CD14-positive monocyte (primary cell): ENCODE measurements at regions not wholly inside any gene's neighbourhood (a gene's known extent, or its start where the extent isn't known, plus 50 kb on each side); places are given as distances from the start of the nearest gene placed in this dataset.

ENCODE experiments used
- DNase-seq, 3 donors: peaks; one replicate each; pipeline ENCODE4 v3.0.0-alpha.2; 2011 to 2022
- H2AFZ ChIP-seq: 2 replicates; pipeline ENCODE4 v1.6.0; 2012; ENCODE audit warnings: mild to moderate bottlenecking, low read depth, low read length, inconsistent platforms; ENCODE audit not compliant: insufficient read depth, poor library complexity, severe bottlenecking
- H3K27ac ChIP-seq, 2 donors: 1 replicate in 1 of 2; 2 replicates in 1 of 2; pipeline ENCODE4 v1.5.1; 2012 to 2013; ENCODE audit warnings: low read length in 2 of 2, control low read depth in 1 of 2, inconsistent platforms in 1 of 2, low read depth in 1 of 2, mild to moderate bottlenecking in 1 of 2
- H3K27me3 ChIP-seq, 2 donors: one replicate each; pipeline versions ENCODE4 v1.6.0 to v1.6.1; 2011 to 2013; ENCODE audit warnings: low read length in 2 of 2; ENCODE audit not compliant: control insufficient read depth in 2 of 2, insufficient read depth in 2 of 2
- H3K36me3 ChIP-seq, 2 donors: replicated peaks in 1 of 2; 1 replicate in 1 of 2; 2 replicates in 1 of 2; pipeline versions ENCODE4 v1.5.1 to v1.6.1; 2012 to 2013; ENCODE audit warnings: low read length in 2 of 2, control low read depth in 1 of 2, inconsistent platforms in 1 of 2, mild to moderate bottlenecking in 1 of 2; ENCODE audit not compliant: insufficient read depth in 2 of 2, control insufficient read depth in 1 of 2
- H3K4me1 ChIP-seq, 2 donors: 1 replicate in 1 of 2; 2 replicates in 1 of 2; pipeline versions ENCODE4 v1.5.1 to v1.6.1; 2012 to 2013; ENCODE audit warnings: low read length in 2 of 2, control low read depth in 1 of 2, inconsistent platforms in 1 of 2, mild to moderate bottlenecking in 1 of 2, moderate library complexity in 1 of 2; ENCODE audit not compliant: insufficient read depth in 2 of 2, control insufficient read depth in 1 of 2
- H3K4me2 ChIP-seq: replicated peaks from 2 replicates; pipeline ENCODE3; 2012; ENCODE audit warnings: low read length, moderate library complexity, mild to moderate bottlenecking; ENCODE audit not compliant: poor library complexity, severe bottlenecking; ENCODE audit errors: extremely low read depth
- H3K4me3 ChIP-seq, 3 experiments: fragments of 200-600 bp in 1 of 3; sonication (generic) in 1 of 3; replicated peaks in 1 of 3; 1 replicate in 2 of 3; 2 replicates in 1 of 3; pipeline ENCODE4 v1.5.1; 2011 to 2013; ENCODE audit warnings: low read length in 3 of 3, mild to moderate bottlenecking in 3 of 3, control low read depth in 2 of 3, low read depth in 2 of 3, inconsistent platforms in 1 of 3, moderate library complexity in 1 of 3
- H3K79me2 ChIP-seq: 2 replicates; pipeline ENCODE4 v1.6.0; 2012; ENCODE audit warnings: mild to moderate bottlenecking, control low read depth, inconsistent platforms, low read length, moderate library complexity; ENCODE audit not compliant: insufficient read depth
- H3K9ac ChIP-seq: 2 replicates; pipeline ENCODE4 v1.6.0; 2017; ENCODE audit warnings: low read length, mild to moderate bottlenecking; ENCODE audit not compliant: insufficient read depth, poor library complexity, severe bottlenecking
- H3K9me3 ChIP-seq, 2 donors: replicated peaks in 1 of 2; 1 replicate in 1 of 2; 2 replicates in 1 of 2; pipeline versions ENCODE4 v1.5.1 to v1.6.1; 2012 to 2013; ENCODE audit warnings: low read length in 2 of 2, control low read depth in 1 of 2; ENCODE audit not compliant: control insufficient read depth in 1 of 2, insufficient read depth in 1 of 2
- H4K20me1 ChIP-seq: 2 replicates; pipeline ENCODE4 v1.6.0; 2012; ENCODE audit warnings: mild to moderate bottlenecking, low read length, control low read depth, moderate library complexity; ENCODE audit not compliant: insufficient read depth
- H3K27ac Mint-ChIP-seq, 7 donors: one replicate each; pipeline ENCODE4 v1.8.0; 2020; ENCODE audit warnings: mild to moderate bottlenecking in 7 of 7, mixed read lengths in 7 of 7, moderate library complexity in 6 of 7, inconsistent platforms in 2 of 7
- H3K27me3 Mint-ChIP-seq, 3 donors: one replicate each; pipeline ENCODE4 v1.8.0; 2021 to 2022; ENCODE audit warnings: low read depth in 3 of 3, mild to moderate bottlenecking in 3 of 3, mixed read lengths in 3 of 3, moderate library complexity in 3 of 3, inconsistent platforms in 1 of 3
- H3K36me3 Mint-ChIP-seq, 2 donors: one replicate each; pipeline ENCODE4 v1.8.0; 2020; ENCODE audit warnings: mixed read lengths in 2 of 2, inconsistent platforms in 1 of 2, mild to moderate bottlenecking in 1 of 2
- H3K4me1 Mint-ChIP-seq: one replicate; pipeline ENCODE4 v1.8.0; 2020; ENCODE audit warnings: mild to moderate bottlenecking, mixed read lengths
- H3K4me3 Mint-ChIP-seq, 2 donors: one replicate each; pipeline ENCODE4 v1.8.0; 2020; ENCODE audit warnings: mild to moderate bottlenecking in 2 of 2, mixed read lengths in 2 of 2, moderate library complexity in 1 of 2
- H3K9me3 Mint-ChIP-seq, 7 donors: one replicate each; pipeline ENCODE4 v1.8.0; 2020 to 2022; ENCODE audit warnings: mixed read lengths in 7 of 7, mild to moderate bottlenecking in 6 of 7, moderate library complexity in 6 of 7, inconsistent platforms in 2 of 7
- CTCF ChIP-seq: fragments of 200-600 bp; IDR thresholded peaks from one replicate; pipeline ENCODE4 v1.8.0; 2022; ENCODE audit warnings: antibody characterized with exemption, mild to moderate bottlenecking
- WGBS: methylation state at CpG from one replicate; pipeline ENCODE4 v1.1.5; 2013; ENCODE audit warnings: missing lambda C conversion rate; ENCODE audit not compliant: insufficient coverage; 5-methylcytosine and 5-hydroxymethylcytosine counted together
- intact Hi-C, 2 donors: fragments of 100-400 bp; cut with micrococcal nuclease; formaldehyde crosslinking; loops; one replicate each; pipeline versions ENCODE4 v1.15.0 to v1.15.1; 2023

- no peaks in the 10 kb centered on the region for H4K20me1 ChIP-seq
- Mint-ChIP-seq H3K4me3 (no peak overlapping the region), H3K27ac (no peak overlapping the region), H3K27me3 (peaks cover 0 to 4% (median 2%) of the 10 kb centered on the region in 3 donors), H3K4me1 (peaks cover 3% of the 10 kb centered on the region), H3K36me3 (no peaks in the 10 kb centered on the region), H3K9me3 (peaks cover 0 to 5% (median under 1%) of the 10 kb centered on the region in 7 donors)
- no peaks in the 10 kb centered on the region for H3K27me3 ChIP-seq
- DNase-seq: no peak
- no peak overlapping the region for H2AFZ ChIP-seq
- no peaks in the 10 kb centered on the region for H3K36me3 ChIP-seq
- H3K9me3 ChIP-seq: no peaks in the 10 kb centered on the region
- WGBS: 100% methylated on average over 1 of the region's 3 CpGs
- no peak overlapping the region for H3K27ac ChIP-seq
- no peak overlapping the region for H3K4me3 ChIP-seq
- H3K4me1 ChIP-seq: no peaks in the 10 kb centered on the region
- no peak overlapping the region for H3K9ac ChIP-seq
- H3K4me2 ChIP-seq: no peak overlapping the region
- no peaks in the 10 kb centered on the region for H3K79me2 ChIP-seq
- no peak for TF ChIP-seq CTCF
- intact Hi-C loops: loop anchor here in 1 of 2 donors (5.0 kb wide), 1 partner anchor 38 kb away; no protein-coding TSS in a partner anchor
Measured at GRCh38 chr1:109845658-109846057, 65.0 kb upstream of the CSF1 start.

- no peak overlapping the region for H3K4me3 Mint-ChIP-seq
- H3K36me3 Mint-ChIP-seq: no peaks in the 10 kb centered on the region
- H3K36me3 ChIP-seq: no peaks in the 10 kb centered on the region
- H3K9me3 Mint-ChIP-seq: peaks cover 0 to 5% (median 2%) of the 10 kb centered on the region in 7 donors
- H3K79me2 ChIP-seq: no peaks in the 10 kb centered on the region
- no peak overlapping the region for H3K4me2 ChIP-seq
- no peak for DNase-seq
- H3K9me3 ChIP-seq: no peaks in the 10 kb centered on the region
- H2AFZ ChIP-seq: no peak overlapping the region
- intact Hi-C loops: loop anchor here in 1 of 2 donors (5.0 kb wide), 1 partner anchor 37 kb away; no protein-coding TSS in a partner anchor
- no peaks in the 10 kb centered on the region for H3K4me1 ChIP-seq
- no peak overlapping the region for H3K27ac ChIP-seq
- no peaks in the 10 kb centered on the region for H4K20me1 ChIP-seq
- H3K4me3 ChIP-seq: no peak overlapping the region
- no peak overlapping the region for H3K9ac ChIP-seq
- 89% methylated on average over 1 of the region's 2 CpGs for WGBS
- H3K4me1 Mint-ChIP-seq: no peaks in the 10 kb centered on the region
- no peaks in the 10 kb centered on the region for H3K27me3 ChIP-seq
- no peak for TF ChIP-seq CTCF
- H3K27ac Mint-ChIP-seq: no peak overlapping the region
- H3K27me3 Mint-ChIP-seq: peaks cover 0 to 4% (median 2%) of the 10 kb centered on the region in 3 donors
Measured at GRCh38 chr1:109844609-109845008, 66.0 kb upstream of the CSF1 start.
